ENCODE measurements at regions not wholly inside any gene's neighbourhood (a gene's known extent, or its start where the extent isn't known, plus 50 kb on each side); places are given as distances from the start of the nearest gene placed in this dataset.

- TF ChIP-seq CTCF (IDR thresholded peaks at IDR 0.05) (no peak), POLR2AphosphoS5 (IDR thresholded peaks at IDR 0.05) (no peak), POLR2A (IDR thresholded peaks at IDR 0.05) (no peak), EP300 (IDR thresholded peaks at IDR 0.05) (no peak)
These were observed 435.4 kb downstream of the TMEM135 start for GRCh38 chr11:87473174-87473573.

Data from gastroesophageal sphincter (tissue), 3 donors.